ENCODE measurements at regions not wholly inside any gene's neighbourhood (a gene's known extent, or its start where the extent isn't known, plus 50 kb on each side); places are given as distances from the start of the nearest gene placed in this dataset.

DNA sequence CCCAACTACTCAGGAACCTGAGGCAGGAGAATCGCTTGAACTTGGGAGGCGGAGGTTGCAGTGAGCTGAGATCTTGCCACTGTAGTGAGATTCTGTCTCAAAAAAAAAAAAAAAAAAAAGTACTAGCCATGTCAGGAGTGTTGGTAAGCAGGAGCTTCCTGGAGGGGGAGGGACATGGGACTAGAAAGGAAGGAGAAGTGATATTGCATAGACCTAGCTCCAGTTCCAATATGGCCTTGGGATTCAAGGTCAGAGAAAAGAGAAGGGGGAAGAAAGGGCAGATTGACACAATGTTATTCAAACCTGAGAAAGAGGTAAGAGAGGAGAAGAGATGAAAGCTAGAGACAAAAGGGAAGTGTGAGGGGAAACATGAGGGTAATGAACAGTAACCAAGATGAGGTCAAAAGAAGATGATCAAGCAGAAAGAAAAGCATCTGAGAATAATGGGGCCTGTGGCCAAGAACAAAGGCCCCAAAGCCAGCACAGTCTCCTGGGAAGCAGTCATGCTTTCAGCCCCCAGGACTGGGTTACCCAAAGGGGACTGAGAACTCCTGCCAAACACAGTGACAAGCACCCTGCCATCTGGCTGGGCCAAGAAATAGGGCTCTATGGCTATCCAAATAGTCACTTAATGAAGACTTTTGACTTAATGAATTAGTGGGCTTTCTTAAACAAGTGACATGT is 51.7 kb upstream of the FTH1 start:
- ChIA-PET CTCF (interaction anchor here (1.1 kb wide), 1 partner anchor 120 kb away, joined by 3 read pairs; no protein-coding TSS in a partner anchor), POLR2A (interaction anchor here (2.0 kb wide), 1 partner anchor 52 kb away, joined by 4 read pairs; the partner anchor contains the start of gene FTH1)
- DNase-seq (ENCODE audit: extremely low spot score) = no peak
- TF ChIP-seq FOXM1 (IDR thresholded peaks at IDR 0.05; ENCODE audit: borderline replicate concordance) = no peak
- TF ChIP-seq L3MBTL2 (conservative IDR thresholded peaks at IDR 0.05) = no peak
- TF ChIP-seq ARNT (IDR thresholded peaks at IDR 0.05) = no peak
- TF ChIP-seq FOXA1 (IDR thresholded peaks at IDR 0.05) = no peak
- TF ChIP-seq, protein P1, sequence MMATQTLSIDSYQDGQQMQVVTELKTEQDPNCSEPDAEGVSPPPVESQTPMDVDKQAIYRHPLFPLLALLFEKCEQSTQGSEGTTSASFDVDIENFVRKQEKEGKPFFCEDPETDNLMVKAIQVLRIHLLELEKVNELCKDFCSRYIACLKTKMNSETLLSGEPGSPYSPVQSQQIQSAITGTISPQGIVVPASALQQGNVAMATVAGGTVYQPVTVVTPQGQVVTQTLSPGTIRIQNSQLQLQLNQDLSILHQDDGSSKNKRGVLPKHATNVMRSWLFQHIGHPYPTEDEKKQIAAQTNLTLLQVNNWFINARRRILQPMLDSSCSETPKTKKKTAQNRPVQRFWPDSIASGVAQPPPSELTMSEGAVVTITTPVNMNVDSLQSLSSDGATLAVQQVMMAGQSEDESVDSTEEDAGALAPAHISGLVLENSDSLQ (IDR thresholded peaks at IDR 0.05) = no peak
- TF ChIP-seq BHLHE40 (IDR thresholded peaks at IDR 0.05; ENCODE audit: borderline replicate concordance) = no peak
- no peak for TF ChIP-seq SUZ12 (IDR thresholded peaks at IDR 0.05)
- TF ChIP-seq CTBP1 (IDR thresholded peaks at IDR 0.05; ENCODE audit: borderline replicate concordance) = no peak

DNA sequence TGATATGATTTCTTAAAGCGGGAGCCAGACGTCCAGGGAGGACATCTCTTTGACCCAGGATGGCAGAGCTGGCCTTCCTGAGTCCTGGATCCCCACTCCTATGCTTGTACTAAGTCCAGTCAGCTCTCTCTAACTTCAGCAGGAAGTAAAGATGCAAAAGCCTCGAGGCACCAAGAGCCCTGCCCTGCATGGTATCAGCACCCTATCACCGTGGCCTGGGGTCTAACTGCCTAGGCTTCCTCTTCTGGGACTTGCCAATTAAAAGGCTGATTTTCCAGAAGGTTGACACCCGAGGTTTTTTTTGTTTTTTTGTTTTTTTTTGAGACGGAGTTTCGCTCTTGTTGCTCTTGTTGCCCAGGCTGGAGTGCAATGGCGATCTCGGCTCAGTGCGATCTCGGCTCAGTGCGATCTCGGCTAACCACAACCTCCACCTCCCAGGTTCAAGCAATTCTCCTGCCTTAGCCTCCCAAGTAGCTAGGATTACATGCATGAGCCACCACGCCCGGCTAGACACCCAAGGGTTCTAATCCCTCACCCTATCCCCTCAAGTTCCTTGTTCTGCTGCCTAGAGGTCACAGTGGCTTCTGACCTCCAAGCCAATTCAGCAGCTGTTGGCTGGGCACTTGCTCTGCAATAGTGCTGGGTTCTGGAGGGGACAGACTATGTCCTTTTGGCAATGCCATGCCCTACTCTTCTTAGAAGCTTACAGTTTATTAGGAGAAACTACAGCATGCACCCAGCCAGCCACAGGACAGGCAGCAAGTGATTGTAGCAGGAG is 50.6 kb upstream of the FTH1 start:
- CTCF ChIA-PET = interaction anchor here (0.7 to 1.1 kb wide), 2 partner anchors 35 to 119 kb away, joined by 3 read pairs; no protein-coding TSS in a partner anchor
- POLR2A ChIA-PET = interaction anchor here (2.0 kb wide), 1 partner anchor 51 kb away, joined by 4 read pairs; the partner anchor contains the start of gene FTH1
- DNase-seq (ENCODE audit: extremely low spot score) = no peak
- TF ChIP-seq FOXA1 (IDR thresholded peaks at IDR 0.05) (no peak), FOXK2 (IDR thresholded peaks at IDR 0.05) (no peak), ZNF384 (IDR thresholded peaks at IDR 0.05) (no peak), SP1 (IDR thresholded peaks at IDR 0.05) (no peak), TARDBP (IDR thresholded peaks at IDR 0.05) (no peak), L3MBTL2 (conservative IDR thresholded peaks at IDR 0.05) (no peak), ELF4 (IDR thresholded peaks at IDR 0.05) (no peak), SUZ12 (IDR thresholded peaks at IDR 0.05) (no peak), ARNT (IDR thresholded peaks at IDR 0.05) (no peak), LEF1 (IDR thresholded peaks at IDR 0.05; ENCODE audit: borderline replicate concordance) (no peak), HDGF (IDR thresholded peaks at IDR 0.05; ENCODE audit: borderline replicate concordance) (no peak), NFRKB (IDR thresholded peaks at IDR 0.05) (no peak), FOXM1 (IDR thresholded peaks at IDR 0.05; ENCODE audit: borderline replicate concordance) (no peak), CTBP1 (IDR thresholded peaks at IDR 0.05; ENCODE audit: borderline replicate concordance) (no peak)
- TF ChIP-seq, protein P1 (IDR thresholded peaks at IDR 0.05) = no peak
